ENCODE measurements at regions not wholly inside any gene's neighbourhood (a gene's known extent, or its start where the extent isn't known, plus 50 kb on each side); places are given as distances from the start of the nearest gene placed in this dataset.

DNA sequence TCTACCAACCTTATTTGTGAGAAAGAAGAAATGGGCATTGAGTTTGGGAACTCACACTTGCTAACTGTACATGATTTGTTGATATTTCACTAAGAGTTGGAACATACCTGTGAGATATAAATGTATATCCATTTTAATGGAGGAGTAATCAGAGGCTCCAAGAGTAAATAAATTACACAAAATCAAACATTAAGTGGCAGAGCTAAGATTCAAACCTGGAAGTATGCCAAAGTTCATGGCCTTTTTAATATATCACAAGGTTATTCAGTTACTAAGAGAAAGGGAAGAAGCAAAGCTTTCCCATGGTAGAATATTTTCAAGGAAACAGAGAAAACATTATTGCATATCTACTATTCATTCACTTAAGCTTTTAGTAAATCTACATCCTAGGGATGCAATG lies 1641.1 kb downstream of the FAM181B start:
- Histone ChIP-seq H3K4me3 (no peak overlapping the region), H3K4me1 (no peaks in the 10 kb centered on the region), H3K27ac (no peak overlapping the region), H3K4me2 (no peak overlapping the region), H3K9me3 (no peaks in the 10 kb centered on the region)
- DNase-seq (ENCODE audit: low read depth in 1 of 2, low spot score in 1 of 2) (no peak), FAIRE-seq (no peak), ATAC-seq (no peak)
- TF ChIP-seq EP300 (IDR thresholded peaks at IDR 0.05) (no peak), HEYL (CRISPR knock-in tag; IDR thresholded peaks at IDR 0.05) (no peak)
- POLR2A ChIA-PET = no interaction called here
- CTCF ChIA-PET = no interaction called here

DNA sequence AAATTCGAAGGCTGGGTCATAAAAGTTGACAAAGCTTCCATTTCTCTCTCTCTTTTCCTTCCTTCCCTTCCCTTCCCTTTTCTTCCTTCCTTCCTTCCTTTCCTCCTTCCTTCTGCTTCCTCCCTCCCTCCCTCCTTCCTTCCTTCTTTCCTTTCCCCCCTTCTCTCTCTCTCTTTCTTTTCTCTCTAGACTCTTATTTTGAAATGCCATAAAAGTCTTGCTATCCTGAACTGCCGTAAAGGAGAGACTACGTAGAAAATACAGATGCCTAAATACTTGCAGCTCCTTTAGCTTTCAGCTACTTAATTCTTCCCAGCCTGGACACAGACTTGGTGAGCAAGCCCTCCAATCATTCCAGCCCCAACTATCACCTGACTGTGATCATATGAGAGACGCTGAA lies 1644.4 kb downstream of the FAM181B start:
- ChIA-PET CTCF (no interaction called here), POLR2A (no interaction called here)
- DNase-seq (ENCODE audit: low read depth in 1 of 2, low spot score in 1 of 2) (no peak), ATAC-seq (no peak), FAIRE-seq (no peak)
- H3K4me3 ChIP-seq = no peak overlapping the region
- no peaks in the 10 kb centered on the region for H3K4me1 ChIP-seq
- no peak for TF ChIP-seq BHLHE40 (IDR thresholded peaks at IDR 0.05; ENCODE audit: low read depth, low read length)
- TF ChIP-seq, protein P1, sequence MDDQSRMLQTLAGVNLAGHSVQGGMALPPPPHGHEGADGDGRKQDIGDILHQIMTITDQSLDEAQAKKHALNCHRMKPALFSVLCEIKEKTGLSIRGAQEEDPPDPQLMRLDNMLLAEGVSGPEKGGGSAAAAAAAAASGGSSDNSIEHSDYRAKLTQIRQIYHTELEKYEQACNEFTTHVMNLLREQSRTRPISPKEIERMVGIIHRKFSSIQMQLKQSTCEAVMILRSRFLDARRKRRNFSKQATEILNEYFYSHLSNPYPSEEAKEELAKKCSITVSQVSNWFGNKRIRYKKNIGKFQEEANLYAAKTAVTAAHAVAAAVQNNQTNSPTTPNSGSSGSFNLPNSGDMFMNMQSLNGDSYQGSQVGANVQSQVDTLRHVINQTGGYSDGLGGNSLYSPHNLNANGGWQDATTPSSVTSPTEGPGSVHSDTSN (IDR thresholded peaks at IDR 0.05) = no peak
- TF ChIP-seq NFE2L2 (conservative IDR thresholded peaks at IDR 0.05; ENCODE audit: low read length) = no peak
- no peak for TF ChIP-seq JUNB (IDR thresholded peaks at IDR 0.05)
- no peak for TF ChIP-seq CHD4 (IDR thresholded peaks at IDR 0.05; ENCODE audit: borderline replicate concordance)
- TF ChIP-seq RNF2 (IDR thresholded peaks at IDR 0.05; ENCODE audit: borderline replicate concordance, low read depth) = no peak
- TF ChIP-seq KDM5A (IDR thresholded peaks at IDR 0.05) = no peak
- TF ChIP-seq, protein P2, sequence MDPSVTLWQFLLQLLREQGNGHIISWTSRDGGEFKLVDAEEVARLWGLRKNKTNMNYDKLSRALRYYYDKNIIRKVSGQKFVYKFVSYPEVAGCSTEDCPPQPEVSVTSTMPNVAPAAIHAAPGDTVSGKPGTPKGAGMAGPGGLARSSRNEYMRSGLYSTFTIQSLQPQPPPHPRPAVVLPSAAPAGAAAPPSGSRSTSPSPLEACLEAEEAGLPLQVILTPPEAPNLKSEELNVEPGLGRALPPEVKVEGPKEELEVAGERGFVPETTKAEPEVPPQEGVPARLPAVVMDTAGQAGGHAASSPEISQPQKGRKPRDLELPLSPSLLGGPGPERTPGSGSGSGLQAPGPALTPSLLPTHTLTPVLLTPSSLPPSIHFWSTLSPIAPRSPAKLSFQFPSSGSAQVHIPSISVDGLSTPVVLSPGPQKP (IDR thresholded peaks at IDR 0.05; ENCODE audit: low read depth, low read length) = no peak
- TF ChIP-seq, protein P3, sequence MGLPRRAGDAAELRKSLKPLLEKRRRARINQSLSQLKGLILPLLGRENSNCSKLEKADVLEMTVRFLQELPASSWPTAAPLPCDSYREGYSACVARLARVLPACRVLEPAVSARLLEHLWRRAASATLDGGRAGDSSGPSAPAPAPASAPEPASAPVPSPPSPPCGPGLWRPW (IDR thresholded peaks at IDR 0.05) = no peak
- no peak for TF ChIP-seq EHMT2 (IDR thresholded peaks at IDR 0.05; ENCODE audit: low read depth)
- no peak for TF ChIP-seq SMC3 (IDR thresholded peaks at IDR 0.05)
- TF ChIP-seq HOXB13 (CRISPR knock-in tag; IDR thresholded peaks at IDR 0.05; ENCODE audit: low read depth) = no peak
- TF ChIP-seq NPAS2 (CRISPR knock-in tag; IDR thresholded peaks at IDR 0.05; ENCODE audit: borderline replicate concordance) = no peak
- 6% methylated on average over 4 of the region's 4 CpGs for WGBS (ENCODE audit: missing lambda C conversion rate)
- H3K9me3 ChIP-seq = no peaks in the 10 kb centered on the region
- no peak overlapping the region for H3K27ac ChIP-seq
- no peak overlapping the region for H3K4me2 ChIP-seq

DNA sequence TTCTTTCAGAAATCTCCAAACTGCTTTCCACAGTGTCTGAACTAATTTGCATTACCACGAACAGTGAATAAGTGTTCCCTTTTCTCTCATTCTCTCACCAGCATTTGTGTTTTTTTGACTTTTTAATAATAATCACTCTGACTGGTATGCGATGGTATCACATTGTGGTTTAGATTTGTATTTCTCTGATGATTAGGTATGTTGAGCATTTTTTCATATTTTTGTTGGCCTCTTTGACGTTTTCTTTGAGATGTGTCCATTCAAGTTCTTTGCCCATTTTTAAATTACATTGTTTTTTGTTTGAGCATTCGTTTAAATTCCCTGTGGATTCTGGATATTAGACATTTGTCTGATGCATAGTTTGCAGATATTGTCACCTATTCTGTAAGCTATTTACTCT lies 1639.6 kb upstream of the TENM4 start:
- TF ChIP-seq, protein P4, sequence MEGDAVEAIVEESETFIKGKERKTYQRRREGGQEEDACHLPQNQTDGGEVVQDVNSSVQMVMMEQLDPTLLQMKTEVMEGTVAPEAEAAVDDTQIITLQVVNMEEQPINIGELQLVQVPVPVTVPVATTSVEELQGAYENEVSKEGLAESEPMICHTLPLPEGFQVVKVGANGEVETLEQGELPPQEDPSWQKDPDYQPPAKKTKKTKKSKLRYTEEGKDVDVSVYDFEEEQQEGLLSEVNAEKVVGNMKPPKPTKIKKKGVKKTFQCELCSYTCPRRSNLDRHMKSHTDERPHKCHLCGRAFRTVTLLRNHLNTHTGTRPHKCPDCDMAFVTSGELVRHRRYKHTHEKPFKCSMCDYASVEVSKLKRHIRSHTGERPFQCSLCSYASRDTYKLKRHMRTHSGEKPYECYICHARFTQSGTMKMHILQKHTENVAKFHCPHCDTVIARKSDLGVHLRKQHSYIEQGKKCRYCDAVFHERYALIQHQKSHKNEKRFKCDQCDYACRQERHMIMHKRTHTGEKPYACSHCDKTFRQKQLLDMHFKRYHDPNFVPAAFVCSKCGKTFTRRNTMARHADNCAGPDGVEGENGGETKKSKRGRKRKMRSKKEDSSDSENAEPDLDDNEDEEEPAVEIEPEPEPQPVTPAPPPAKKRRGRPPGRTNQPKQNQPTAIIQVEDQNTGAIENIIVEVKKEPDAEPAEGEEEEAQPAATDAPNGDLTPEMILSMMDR (IDR thresholded peaks at IDR 0.05) = no peak
- TF ChIP-seq BHLHE40 (IDR thresholded peaks at IDR 0.05; ENCODE audit: low read depth, low read length) (no peak), RCOR1 (IDR thresholded peaks at IDR 0.05; ENCODE audit: low read depth, low read length) (no peak), RARB (CRISPR knock-in tag; IDR thresholded peaks at IDR 0.05) (no peak), NPAS2 (CRISPR knock-in tag; IDR thresholded peaks at IDR 0.05; ENCODE audit: borderline replicate concordance) (no peak), CBX8 (IDR thresholded peaks at IDR 0.05) (no peak), POLR2AphosphoS2 (conservative IDR thresholded peaks at IDR 0.05; ENCODE audit: low read length) (no peak), EP300 (IDR thresholded peaks at IDR 0.05) (no peak), GATA3 (IDR thresholded peaks at IDR 0.05; ENCODE audit: borderline replicate concordance) (no peak), ZSCAN20 (CRISPR knock-in tag; IDR thresholded peaks at IDR 0.05) (no peak), CEBPB (IDR thresholded peaks at IDR 0.05) (no peak), CHD4 (IDR thresholded peaks at IDR 0.05; ENCODE audit: borderline replicate concordance) (no peak), RNF2 (IDR thresholded peaks at IDR 0.05; ENCODE audit: borderline replicate concordance, low read depth) (no peak), RFX5 (IDR thresholded peaks at IDR 0.05) (no peak), HOXA7 (CRISPR knock-in tag; IDR thresholded peaks at IDR 0.05) (no peak)
- TF ChIP-seq, protein P3 (IDR thresholded peaks at IDR 0.05) = no peak
- TF ChIP-seq, protein P5, sequence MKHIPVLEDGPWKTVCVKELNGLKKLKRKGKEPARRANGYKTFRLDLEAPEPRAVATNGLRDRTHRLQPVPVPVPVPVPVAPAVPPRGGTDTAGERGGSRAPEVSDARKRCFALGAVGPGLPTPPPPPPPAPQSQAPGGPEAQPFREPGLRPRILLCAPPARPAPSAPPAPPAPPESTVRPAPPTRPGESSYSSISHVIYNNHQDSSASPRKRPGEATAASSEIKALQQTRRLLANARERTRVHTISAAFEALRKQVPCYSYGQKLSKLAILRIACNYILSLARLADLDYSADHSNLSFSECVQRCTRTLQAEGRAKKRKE (CRISPR knock-in tag; IDR thresholded peaks at IDR 0.05; ENCODE audit: low read depth) = no peak
- FAIRE-seq = no peak
- Histone ChIP-seq H3K4me1 (no peaks in the 10 kb centered on the region), H3K9me3 (no peaks in the 10 kb centered on the region), H3K4me3 (no peak overlapping the region), H3K27ac (no peak overlapping the region), H3K4me2 (no peak overlapping the region)
- POLR2A ChIA-PET = no interaction called here
- 17% methylated on average over 4 of the region's 4 CpGs for WGBS (ENCODE audit: missing lambda C conversion rate)
- no peak for DNase-seq (ENCODE audit: low read depth in 1 of 2, low spot score in 1 of 2)
- no peak for ATAC-seq
- CTCF ChIA-PET = no interaction called here
